ENCODE measurements at regions not wholly inside any gene's neighbourhood (a gene's known extent, or its start where the extent isn't known, plus 50 kb on each side); places are given as distances from the start of the nearest gene placed in this dataset.
"Not testable (repeated sequence)": the region's sequence is repeated elsewhere in the genome, so short reads cannot be mapped to it uniquely, and the experiment has no call there.

GRCh38 chr5:36423578-36424307 is 122.0 kb upstream of the RANBP3L start:
- no peak for ATAC-seq (ENCODE audit: low read depth)
- H3K4me1 ChIP-seq (ENCODE audit: insufficient read depth, poor library complexity, severe bottlenecking) = peaks cover 9% of the 10 kb centered on the region
- H3K27ac ChIP-seq (ENCODE audit: poor library complexity, severe bottlenecking) = no peak overlapping the region
- TF ChIP-seq CTCF (IDR thresholded peaks at IDR 0.05; ENCODE audit: poor library complexity, severe bottlenecking) = no peak
- no peaks in the 10 kb centered on the region for H3K9me3 ChIP-seq (ENCODE audit: severe bottlenecking)
- no peaks in the 10 kb centered on the region for H3K36me3 ChIP-seq (ENCODE audit: low read depth)
- no peak overlapping the region for H3K4me3 ChIP-seq (ENCODE audit: severe bottlenecking)
- no peak for DNase-seq (ENCODE audit: low spot score)
- no peaks in the 10 kb centered on the region for H3K27me3 ChIP-seq (ENCODE audit: insufficient read depth, poor library complexity, severe bottlenecking)

- ATAC-seq (ENCODE audit: low read depth); DNase-seq (ENCODE audit: low spot score); H3K9me3 ChIP-seq (ENCODE audit: severe bottlenecking): not testable (repeated sequence)
Measured at GRCh38 chr5:36426070-36426469, 124.4 kb upstream of the RANBP3L start.

GRCh38 chr5:36435516-36435915 is 133.8 kb upstream of the RANBP3L start:
- Histone ChIP-seq H3K27me3 (ENCODE audit: insufficient read depth, poor library complexity, severe bottlenecking) (no peaks in the 10 kb centered on the region), H3K9me3 (ENCODE audit: severe bottlenecking) (no peaks in the 10 kb centered on the region), H3K4me3 (ENCODE audit: severe bottlenecking) (no peak overlapping the region), H3K4me1 (ENCODE audit: insufficient read depth, poor library complexity, severe bottlenecking) (no peaks in the 10 kb centered on the region), H3K27ac (ENCODE audit: poor library complexity, severe bottlenecking) (no peak overlapping the region), H3K36me3 (ENCODE audit: low read depth) (no peaks in the 10 kb centered on the region)
- TF ChIP-seq CTCF (IDR thresholded peaks at IDR 0.05; ENCODE audit: poor library complexity, severe bottlenecking) = no peak
- DNase-seq (ENCODE audit: low spot score) (no peak), ATAC-seq (ENCODE audit: low read depth) (no peak)

More at GRCh38 chr5:36426070-36426469, 124.4 kb upstream of the RANBP3L start:
- H3K27me3 ChIP-seq (ENCODE audit: insufficient read depth, poor library complexity, severe bottlenecking); H3K36me3 ChIP-seq (ENCODE audit: low read depth); H3K27ac ChIP-seq (ENCODE audit: poor library complexity, severe bottlenecking); H3K4me3 ChIP-seq (ENCODE audit: severe bottlenecking); H3K4me1 ChIP-seq (ENCODE audit: insufficient read depth, poor library complexity, severe bottlenecking): not testable (repeated sequence)

- Histone ChIP-seq H3K27me3 (ENCODE audit: insufficient read depth, poor library complexity, severe bottlenecking) (no peaks in the 10 kb centered on the region), H3K36me3 (ENCODE audit: low read depth) (no peaks in the 10 kb centered on the region), H3K4me1 (ENCODE audit: insufficient read depth, poor library complexity, severe bottlenecking) (no peaks in the 10 kb centered on the region), H3K9me3 (ENCODE audit: severe bottlenecking) (no peaks in the 10 kb centered on the region), H3K4me3 (ENCODE audit: severe bottlenecking) (no peak overlapping the region), H3K27ac (ENCODE audit: poor library complexity, severe bottlenecking) (no peak overlapping the region)
- no peak for TF ChIP-seq CTCF (IDR thresholded peaks at IDR 0.05; ENCODE audit: poor library complexity, severe bottlenecking)
- ATAC-seq (ENCODE audit: low read depth) = no peak
- no peak for DNase-seq (ENCODE audit: low spot score)
Measured at GRCh38 chr5:36436306-36436705, 134.6 kb upstream of the RANBP3L start.

GRCh38 chr5:36438765-36439561 is 137.3 kb upstream of the RANBP3L start:
- H3K36me3 ChIP-seq (ENCODE audit: low read depth) = no peaks in the 10 kb centered on the region
- H3K9me3 ChIP-seq (ENCODE audit: severe bottlenecking) = no peaks in the 10 kb centered on the region
- ATAC-seq (ENCODE audit: low read depth) (no peak), DNase-seq (ENCODE audit: low spot score) (no peak)
- H3K4me1 ChIP-seq (ENCODE audit: insufficient read depth, poor library complexity, severe bottlenecking) = peaks cover 22% of the 10 kb centered on the region
- TF ChIP-seq CTCF (IDR thresholded peaks at IDR 0.05; ENCODE audit: poor library complexity, severe bottlenecking) = no peak
- no peak overlapping the region for H3K27ac ChIP-seq (ENCODE audit: poor library complexity, severe bottlenecking)
- H3K4me3 ChIP-seq (ENCODE audit: severe bottlenecking) = no peak overlapping the region
- no peaks in the 10 kb centered on the region for H3K27me3 ChIP-seq (ENCODE audit: insufficient read depth, poor library complexity, severe bottlenecking)
